Activated T-helper 2 cell treated with anti-CD3 and anti-CD28 coated beads, Interferon-gamma antibody, Interleukin-2, Interleukin-4, amounts not matched to agents 10 μg/mL and 5 μg/mL and 100 μg/mL, durations not matched to agents 14 hours and 24 hours and 36 hours (primary cell): ENCODE measurements at regions not wholly inside any gene's neighbourhood (a gene's known extent, or its start where the extent isn't known, plus 50 kb on each side); places are given as distances from the start of the nearest gene placed in this dataset.
"Not testable (repeated sequence)": the region's sequence is repeated elsewhere in the genome, so short reads cannot be mapped to it uniquely, and the experiment has no call there.

ENCODE experiments used
- DNase-seq: peaks from one replicate; pipeline ENCODE4 v3.0.0; 2021; ENCODE audit warnings: low spot score
- H3K27ac Mint-ChIP-seq: one replicate; pipeline ENCODE4 v1.8.0; 2021; ENCODE audit warnings: mixed read lengths
- H3K27me3 Mint-ChIP-seq: one replicate; pipeline ENCODE4 v1.8.0; 2021; ENCODE audit warnings: low read depth, mixed read lengths
- H3K36me3 Mint-ChIP-seq: one replicate; pipeline ENCODE4 v1.8.0; 2021; ENCODE audit warnings: low read depth, mixed read lengths
- H3K4me1 Mint-ChIP-seq: one replicate; pipeline ENCODE4 v1.8.0; 2021; ENCODE audit warnings: low read depth, mixed read lengths
- H3K4me3 Mint-ChIP-seq: one replicate; pipeline ENCODE4 v1.8.0; 2021; ENCODE audit warnings: low read depth, mild to moderate bottlenecking, moderate library complexity, mixed read lengths
- H3K9me3 Mint-ChIP-seq: one replicate; pipeline ENCODE4 v1.8.0; 2021; ENCODE audit warnings: mixed read lengths
- intact Hi-C: fragments of 100-400 bp; cut with micrococcal nuclease; formaldehyde crosslinking; loops from one replicate; pipeline ENCODE4 v1.15.1; 2023

DNA sequence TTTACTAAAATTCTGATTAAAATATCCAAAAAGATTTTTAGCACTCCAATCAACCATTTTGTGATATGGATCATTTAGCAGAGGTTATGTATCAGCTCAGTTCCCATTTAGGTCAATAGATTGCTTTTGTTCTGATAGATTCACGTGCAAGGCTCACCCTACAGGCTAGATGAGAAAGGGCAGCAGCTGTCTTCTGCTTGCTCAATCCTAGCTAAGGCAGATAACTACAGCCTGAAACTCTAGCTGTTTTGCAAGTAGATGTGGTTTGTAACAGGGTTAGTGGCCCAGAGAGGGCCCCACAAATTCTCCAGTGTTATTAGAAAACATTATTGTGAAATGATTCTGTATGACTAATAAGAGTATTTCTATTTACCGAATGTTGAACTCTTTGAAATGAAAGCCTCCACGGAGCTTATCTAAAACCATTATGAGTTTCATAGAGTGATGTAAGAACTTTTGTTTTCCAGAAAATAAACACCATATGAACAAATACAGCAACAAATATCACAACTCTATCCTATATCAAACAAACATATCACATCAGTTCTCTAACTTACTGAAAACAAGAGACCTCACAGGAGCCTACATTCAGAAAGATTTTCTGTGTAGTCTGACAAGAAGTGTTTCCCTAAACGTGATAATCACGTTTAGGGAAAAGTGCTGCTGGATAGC, 841.9 kb upstream of the ACO1 start:
- intact Hi-C loops = loop anchor here (2.0 to 10.0 kb wide), 6 partner anchors 118 to 398 kb away; no protein-coding TSS in a partner anchor
- peak overlapping the region; percentile 39 for H3K27ac Mint-ChIP-seq

DNA sequence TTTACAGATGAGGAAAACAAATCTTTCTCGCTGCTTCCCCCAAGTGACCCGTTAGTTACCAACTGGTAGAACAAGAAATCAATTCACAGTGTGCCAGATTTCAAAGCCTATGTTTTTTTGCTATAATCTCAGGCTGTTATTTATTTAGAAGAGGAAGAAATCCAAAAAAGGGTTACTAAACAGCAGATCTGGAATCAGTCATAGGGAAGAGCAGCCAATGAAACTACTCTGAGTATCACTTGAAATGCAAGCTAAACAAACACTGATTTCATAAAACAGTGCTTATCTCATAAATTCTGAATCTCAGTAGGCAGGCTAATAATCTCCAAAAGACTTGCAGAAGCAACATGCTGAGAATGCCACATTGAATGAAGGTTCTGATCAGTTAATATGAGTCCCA, 829.5 kb upstream of the ACO1 start:
- Mint-ChIP-seq H3K4me1 (peaks cover 2% of the 10 kb centered on the region), H3K27me3 (no peaks in the 10 kb centered on the region), H3K27ac (no peak overlapping the region), H3K4me3 (no peak overlapping the region), H3K9me3 (no peaks in the 10 kb centered on the region), H3K36me3 (no peaks in the 10 kb centered on the region)
- intact Hi-C loops = no loop called here
- DNase-seq = no peak

More for the DNA sequence above, 841.9 kb upstream of the ACO1 start:
- Mint-ChIP-seq H3K27me3 (no peaks in the 10 kb centered on the region), H3K4me3 (no peak overlapping the region), H3K36me3 (no peaks in the 10 kb centered on the region), H3K9me3 (no peaks in the 10 kb centered on the region), H3K4me1 (peaks cover 18% of the 10 kb centered on the region)
- DNase-seq = peak; percentile 11

DNA sequence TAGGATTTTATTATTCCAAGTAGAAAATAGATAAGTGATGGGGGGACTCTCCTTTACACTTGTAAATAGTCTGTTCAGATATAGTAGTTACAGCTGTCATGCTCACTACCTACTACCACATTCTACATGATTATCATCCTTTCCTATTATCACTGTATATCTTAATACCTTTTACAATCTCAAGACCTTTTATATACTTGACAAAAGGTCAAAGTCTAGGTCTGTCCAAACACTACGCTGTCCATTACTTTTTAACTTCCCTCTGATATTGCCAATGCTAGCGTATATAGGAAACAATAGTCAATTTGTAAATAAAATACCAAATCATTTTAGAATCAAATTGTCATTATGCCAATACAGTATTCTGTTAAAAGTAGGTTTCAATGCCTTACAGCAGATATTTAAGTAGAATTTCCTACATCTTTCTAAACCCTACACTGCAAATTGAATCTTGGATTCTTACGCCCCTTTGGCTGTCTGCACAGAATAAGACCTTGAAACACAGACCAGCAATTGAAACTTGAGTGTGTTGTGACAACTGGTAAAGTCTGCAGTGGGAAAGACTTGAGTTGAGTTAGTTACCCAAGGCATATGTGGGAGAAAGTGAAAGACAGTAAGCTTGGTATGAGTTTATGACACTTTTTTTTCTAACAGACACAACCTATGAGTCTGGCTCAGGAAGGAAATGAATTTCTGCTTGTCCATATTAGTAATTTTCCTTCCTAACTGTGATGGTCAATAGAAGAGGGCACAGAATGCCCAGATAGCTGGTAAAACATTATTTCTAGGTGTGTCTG, 827.6 kb upstream of the ACO1 start:
- peaks cover 2% of the 10 kb centered on the region for H3K4me1 Mint-ChIP-seq
- H3K27me3 Mint-ChIP-seq = no peaks in the 10 kb centered on the region
- H3K9me3 Mint-ChIP-seq = no peaks in the 10 kb centered on the region
- H3K27ac Mint-ChIP-seq = no peak overlapping the region
- no peak for DNase-seq
- intact Hi-C loops = no loop called here
- H3K4me3 Mint-ChIP-seq = no peak overlapping the region
- H3K36me3 Mint-ChIP-seq = no peaks in the 10 kb centered on the region

DNA sequence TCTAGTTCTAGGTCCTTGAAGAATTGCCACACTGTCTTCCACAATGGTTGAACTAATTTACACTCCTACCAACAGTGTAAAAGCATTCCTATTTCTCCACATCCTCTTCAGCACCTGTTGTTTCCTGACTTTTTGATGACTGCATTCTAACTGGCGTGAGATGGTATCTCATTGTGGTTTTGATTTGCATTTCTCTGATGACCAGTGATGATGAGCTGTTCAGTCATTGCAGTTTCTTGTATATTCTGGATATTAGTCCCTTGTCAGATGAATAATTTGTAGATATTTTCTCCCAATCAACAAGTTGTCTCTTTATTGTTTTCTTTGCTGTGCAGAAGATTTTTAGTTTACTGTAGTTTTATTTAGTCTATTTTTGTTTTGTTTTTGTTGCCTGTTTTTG, 812.3 kb upstream of the ACO1 start:
- H3K4me1 Mint-ChIP-seq, DNase-seq, intact Hi-C loops, H3K9me3 Mint-ChIP-seq, H3K27ac Mint-ChIP-seq, H3K36me3 Mint-ChIP-seq, H3K27me3 Mint-ChIP-seq, H3K4me3 Mint-ChIP-seq: not testable (repeated sequence)

DNA sequence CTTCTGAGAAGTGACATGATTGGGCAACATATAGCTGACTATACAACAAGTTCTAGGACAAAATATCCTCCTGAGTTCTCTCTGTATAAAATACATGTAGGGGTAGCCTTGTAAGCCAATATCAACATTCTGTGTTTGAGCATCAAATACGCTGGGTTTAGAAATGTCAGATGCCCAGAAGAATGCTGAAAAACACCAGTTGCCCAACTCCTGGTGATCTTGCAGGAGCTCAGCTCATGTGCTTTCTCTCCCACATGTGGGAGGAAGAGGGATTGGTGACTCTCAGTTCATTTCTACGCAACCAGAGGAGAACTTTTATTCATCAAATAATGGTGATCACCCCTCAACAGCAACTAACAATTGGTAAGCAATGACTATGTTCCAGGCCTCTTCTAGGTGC, 810.9 kb upstream of the ACO1 start:
- H3K27me3 Mint-ChIP-seq = no peaks in the 10 kb centered on the region
- H3K9me3 Mint-ChIP-seq = peaks cover 9% of the 10 kb centered on the region
- no peak overlapping the region for H3K4me3 Mint-ChIP-seq
- H3K27ac Mint-ChIP-seq = no peak overlapping the region
- peaks cover 4% of the 10 kb centered on the region for H3K4me1 Mint-ChIP-seq
- no peak for DNase-seq
- H3K36me3 Mint-ChIP-seq = no peaks in the 10 kb centered on the region
- intact Hi-C loops = no loop called here

DNA sequence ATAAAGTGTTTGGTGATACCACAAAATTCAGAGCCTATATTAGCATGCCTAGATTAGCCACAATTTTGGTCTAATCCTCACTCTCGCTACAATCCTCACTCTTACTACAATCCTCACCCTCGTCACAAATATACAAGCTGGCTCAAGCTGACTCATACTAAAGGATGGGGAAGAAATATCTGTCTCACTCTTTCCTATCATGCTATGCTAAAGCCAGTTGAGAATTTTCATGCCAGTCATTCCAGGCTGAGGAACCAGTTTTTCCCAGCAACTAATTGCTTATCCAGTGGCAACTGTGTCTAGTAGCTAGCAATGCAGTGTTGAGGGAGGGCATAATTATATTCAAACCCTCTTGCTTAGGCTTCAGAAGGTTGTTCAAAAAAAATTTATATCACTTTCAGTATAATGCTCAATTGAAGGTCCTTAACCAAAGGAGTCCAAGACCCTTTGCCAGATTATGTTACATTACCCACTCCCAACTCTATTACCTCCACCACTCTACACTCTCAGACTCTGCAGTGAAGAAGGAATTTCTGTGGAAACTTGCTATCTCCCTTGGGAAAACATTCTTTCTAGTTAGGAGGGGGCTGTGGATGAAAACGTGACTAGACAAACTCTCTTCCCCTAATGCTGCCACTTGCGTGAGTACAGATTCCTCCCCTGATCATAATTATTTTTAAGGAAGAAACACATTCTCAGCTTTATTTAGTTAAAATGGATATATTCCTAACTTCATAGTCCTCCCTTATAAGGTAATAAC, 810.3 kb upstream of the ACO1 start:
- peaks cover 4% of the 10 kb centered on the region for H3K4me1 Mint-ChIP-seq
- no peak overlapping the region for H3K27ac Mint-ChIP-seq
- H3K4me3 Mint-ChIP-seq = no peak overlapping the region
- intact Hi-C loops = no loop called here
- no peaks in the 10 kb centered on the region for H3K36me3 Mint-ChIP-seq
- no peaks in the 10 kb centered on the region for H3K27me3 Mint-ChIP-seq
- H3K9me3 Mint-ChIP-seq = peaks cover 9% of the 10 kb centered on the region
- no peak for DNase-seq

DNA sequence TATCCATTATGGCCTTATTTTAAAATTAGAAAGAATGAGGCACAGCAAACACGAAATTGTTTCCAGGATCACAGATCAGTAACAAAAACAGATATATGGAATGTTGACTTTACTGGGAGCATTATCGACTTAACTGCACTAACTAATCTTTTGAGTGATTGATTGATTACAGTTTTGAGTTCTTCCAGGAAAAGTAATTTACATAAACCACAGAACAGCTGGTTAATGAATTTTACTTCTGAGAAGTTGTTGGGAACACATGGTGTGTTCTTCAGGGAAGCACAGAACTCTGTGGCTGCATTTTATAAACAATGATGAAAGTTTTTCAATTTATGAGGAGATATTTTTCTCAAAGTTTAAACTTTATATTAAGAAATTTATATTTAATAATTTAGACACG, 802.4 kb upstream of the ACO1 start:
- Mint-ChIP-seq H3K9me3 (no peaks in the 10 kb centered on the region), H3K27ac (no peak overlapping the region), H3K4me3 (no peak overlapping the region), H3K36me3 (no peaks in the 10 kb centered on the region), H3K27me3 (no peaks in the 10 kb centered on the region), H3K4me1 (no peaks in the 10 kb centered on the region)
- DNase-seq = no peak
- intact Hi-C loops = no loop called here

DNA sequence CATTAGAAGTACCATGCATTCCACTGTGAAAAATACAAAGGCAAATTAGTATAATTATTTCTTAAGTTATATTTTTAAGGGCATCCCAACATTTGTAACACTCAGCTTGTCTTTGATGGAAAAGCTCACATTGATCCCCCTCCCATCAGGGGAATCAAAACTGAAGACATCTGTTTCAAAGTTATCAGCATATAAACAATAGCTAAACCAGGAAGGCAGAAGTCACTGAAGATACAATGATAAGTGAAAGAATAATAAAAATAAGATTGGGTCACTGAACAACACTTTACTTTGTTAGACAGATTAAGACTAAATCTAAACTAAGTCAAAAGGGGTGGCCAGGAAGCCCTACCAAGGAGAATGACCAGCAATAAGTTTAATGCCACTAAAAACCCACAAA, 801.9 kb upstream of the ACO1 start:
- Mint-ChIP-seq H3K36me3 (no peaks in the 10 kb centered on the region), H3K27me3 (no peaks in the 10 kb centered on the region)

DNA sequence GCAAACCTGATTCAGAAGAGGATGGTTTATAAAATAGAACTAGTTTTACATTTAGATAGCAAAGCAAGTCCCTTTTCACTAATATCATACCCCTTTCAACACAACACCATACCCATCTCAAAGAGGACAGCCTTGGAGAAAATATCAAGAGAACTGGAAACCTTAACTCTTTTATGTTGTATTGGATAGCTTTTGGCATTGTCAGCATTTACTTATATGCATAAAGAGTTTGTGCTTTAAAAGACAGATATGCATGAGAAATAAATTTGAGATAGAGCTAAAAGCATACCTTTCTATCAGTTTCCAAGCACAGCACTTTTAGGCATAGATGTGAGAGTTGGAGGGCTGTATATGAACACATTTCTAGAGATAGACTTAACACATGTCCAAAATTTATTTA, 799.3 kb upstream of the ACO1 start:
- no peak for DNase-seq
- H3K4me3 Mint-ChIP-seq = no peak overlapping the region
- H3K36me3 Mint-ChIP-seq = no peaks in the 10 kb centered on the region
- no peak overlapping the region for H3K27ac Mint-ChIP-seq
- H3K27me3 Mint-ChIP-seq = no peaks in the 10 kb centered on the region
- intact Hi-C loops = no loop called here
- H3K9me3 Mint-ChIP-seq = no peaks in the 10 kb centered on the region
- H3K4me1 Mint-ChIP-seq = no peaks in the 10 kb centered on the region

More for the DNA sequence above, 801.9 kb upstream of the ACO1 start:
- no peak overlapping the region for H3K4me3 Mint-ChIP-seq
- H3K9me3 Mint-ChIP-seq = no peaks in the 10 kb centered on the region
- no peak overlapping the region for H3K27ac Mint-ChIP-seq
- DNase-seq = no peak
- no peaks in the 10 kb centered on the region for H3K4me1 Mint-ChIP-seq
- intact Hi-C loops = no loop called here

DNA sequence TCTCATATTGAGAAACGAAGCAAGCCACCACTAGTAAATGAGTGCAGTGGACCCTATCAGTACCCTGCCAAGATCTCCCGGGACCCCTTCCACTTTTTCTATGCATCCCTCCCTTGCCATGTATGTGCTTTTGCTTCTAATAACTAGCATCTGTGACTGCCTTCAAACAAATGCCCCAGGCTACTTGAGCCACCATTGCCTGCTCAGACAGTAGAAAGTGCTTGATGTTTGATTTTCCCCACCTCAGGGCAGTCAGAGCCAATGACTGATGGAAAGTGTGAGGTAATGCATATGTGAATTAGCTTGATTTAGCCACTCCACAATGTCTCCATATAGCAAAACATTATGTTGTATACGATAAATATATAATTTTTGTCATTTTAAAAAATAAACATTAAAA, 797.3 kb upstream of the ACO1 start:
- Mint-ChIP-seq H3K36me3 (no peaks in the 10 kb centered on the region), H3K4me3 (no peak overlapping the region), H3K4me1 (no peaks in the 10 kb centered on the region), H3K9me3 (no peaks in the 10 kb centered on the region), H3K27ac (no peak overlapping the region), H3K27me3 (no peaks in the 10 kb centered on the region)
- intact Hi-C loops = no loop called here
- DNase-seq = no peak

DNA sequence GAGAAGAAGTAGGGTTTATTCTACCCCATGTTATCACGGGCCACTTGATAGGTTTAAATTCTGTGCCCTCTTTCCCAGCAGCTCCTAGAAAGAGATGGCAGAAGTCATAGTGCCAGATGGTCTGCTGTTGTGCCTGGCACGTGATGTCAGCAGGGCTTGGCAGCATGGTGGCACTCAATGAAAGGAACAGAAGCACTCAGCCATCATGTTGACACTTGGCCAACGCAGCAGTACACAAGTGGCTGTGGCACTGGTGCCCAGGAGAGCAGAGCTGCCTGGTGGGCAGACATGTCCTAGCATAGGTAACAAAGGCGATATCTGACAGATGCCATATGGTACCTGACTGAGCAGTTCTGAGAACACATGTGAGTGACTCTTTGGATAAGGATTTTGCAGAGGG, 796.4 kb upstream of the ACO1 start:
- no peaks in the 10 kb centered on the region for H3K36me3 Mint-ChIP-seq
- intact Hi-C loops = no loop called here
- no peak for DNase-seq
- no peaks in the 10 kb centered on the region for H3K9me3 Mint-ChIP-seq
- H3K4me1 Mint-ChIP-seq = no peaks in the 10 kb centered on the region
- no peaks in the 10 kb centered on the region for H3K27me3 Mint-ChIP-seq
- H3K4me3 Mint-ChIP-seq = no peak overlapping the region
- H3K27ac Mint-ChIP-seq = no peak overlapping the region

DNA sequence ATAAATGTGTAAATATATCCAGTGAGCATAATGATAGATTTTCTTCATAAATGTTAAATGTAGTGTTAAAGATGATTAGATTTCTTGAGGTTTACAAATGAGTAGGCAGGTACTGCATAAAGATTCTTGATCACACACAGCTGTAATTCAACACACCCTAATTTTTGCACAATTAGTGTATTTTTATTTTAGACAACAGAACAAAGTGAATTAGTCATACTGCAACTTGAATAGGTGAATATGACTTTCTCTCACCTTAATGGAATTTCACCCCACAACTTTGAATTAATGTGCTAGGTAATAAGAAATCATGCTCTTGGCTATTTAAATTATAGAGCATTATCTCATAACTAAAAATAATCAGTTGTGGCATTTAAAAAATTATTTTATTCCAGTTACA, 795.7 kb upstream of the ACO1 start:
- Mint-ChIP-seq H3K9me3 (no peaks in the 10 kb centered on the region), H3K4me1 (no peaks in the 10 kb centered on the region), H3K36me3 (no peaks in the 10 kb centered on the region), H3K27me3 (no peaks in the 10 kb centered on the region), H3K4me3 (no peak overlapping the region), H3K27ac (no peak overlapping the region)
- intact Hi-C loops = no loop called here
- no peak for DNase-seq

DNA sequence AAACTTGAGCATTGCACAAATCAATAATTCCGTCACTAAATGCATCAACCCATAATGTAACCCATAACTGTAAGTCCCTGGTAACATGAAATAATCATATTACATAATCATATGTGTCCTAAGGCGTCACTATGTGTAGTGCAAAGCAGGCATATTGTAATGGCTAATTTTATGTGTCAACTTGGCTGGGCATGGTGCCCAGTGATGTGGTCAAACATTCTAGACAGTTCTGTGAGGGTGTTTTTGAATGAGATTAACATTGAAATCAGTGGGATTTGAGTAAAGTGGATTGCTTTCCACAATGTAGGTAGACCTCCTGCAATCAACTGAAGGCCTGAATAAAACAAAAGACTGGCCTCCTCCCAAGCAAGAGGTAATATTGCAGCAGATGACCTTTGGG, 794.4 kb upstream of the ACO1 start:
- no peak for DNase-seq
- Mint-ChIP-seq H3K4me1 (no peaks in the 10 kb centered on the region), H3K36me3 (no peaks in the 10 kb centered on the region), H3K9me3 (no peaks in the 10 kb centered on the region), H3K27ac (no peak overlapping the region), H3K4me3 (no peak overlapping the region), H3K27me3 (no peaks in the 10 kb centered on the region)
- intact Hi-C loops = no loop called here
